Right lobe of liver (tissue), 4 donors: ENCODE measurements at regions not wholly inside any gene's neighbourhood (a gene's known extent, or its start where the extent isn't known, plus 50 kb on each side); places are given as distances from the start of the nearest gene placed in this dataset.

Experiments
- POLR2A ChIP-seq: fragments of 450-650 bp; IDR thresholded peaks from one replicate; pipeline ENCODE4 v1.6.1; 2017; ENCODE audit warnings: antibody characterized with exemption, mild to moderate bottlenecking
- TF ChIP-seq, protein P1 (sequence below), 4 donors: fragments of 200-600 bp in 3 of 4; fragments of 450-650 bp in 1 of 4; IDR thresholded peaks; one replicate each; pipeline versions ENCODE4 v1.5.1 to v1.8.0; 2016 to 2022; ENCODE audit warnings: antibody characterized with exemption in 4 of 4, mild to moderate bottlenecking in 2 of 4
- donor health status: DM: no; HTN: no; CAD: no.
- donor health status: DM: no; HTN: no; CAD: no.
- donor health status: DM: no; HTN: yes; CAD: no.

- TF ChIP-seq, protein P1, sequence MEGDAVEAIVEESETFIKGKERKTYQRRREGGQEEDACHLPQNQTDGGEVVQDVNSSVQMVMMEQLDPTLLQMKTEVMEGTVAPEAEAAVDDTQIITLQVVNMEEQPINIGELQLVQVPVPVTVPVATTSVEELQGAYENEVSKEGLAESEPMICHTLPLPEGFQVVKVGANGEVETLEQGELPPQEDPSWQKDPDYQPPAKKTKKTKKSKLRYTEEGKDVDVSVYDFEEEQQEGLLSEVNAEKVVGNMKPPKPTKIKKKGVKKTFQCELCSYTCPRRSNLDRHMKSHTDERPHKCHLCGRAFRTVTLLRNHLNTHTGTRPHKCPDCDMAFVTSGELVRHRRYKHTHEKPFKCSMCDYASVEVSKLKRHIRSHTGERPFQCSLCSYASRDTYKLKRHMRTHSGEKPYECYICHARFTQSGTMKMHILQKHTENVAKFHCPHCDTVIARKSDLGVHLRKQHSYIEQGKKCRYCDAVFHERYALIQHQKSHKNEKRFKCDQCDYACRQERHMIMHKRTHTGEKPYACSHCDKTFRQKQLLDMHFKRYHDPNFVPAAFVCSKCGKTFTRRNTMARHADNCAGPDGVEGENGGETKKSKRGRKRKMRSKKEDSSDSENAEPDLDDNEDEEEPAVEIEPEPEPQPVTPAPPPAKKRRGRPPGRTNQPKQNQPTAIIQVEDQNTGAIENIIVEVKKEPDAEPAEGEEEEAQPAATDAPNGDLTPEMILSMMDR (IDR thresholded peaks at IDR 0.05) = no peak
- no peak for TF ChIP-seq POLR2A
Observed at GRCh38 chr12:90401185-90401584, 553.8 kb downstream of the CCER1 start.
